ENCODE measurements at regions not wholly inside any gene's neighbourhood (a gene's known extent, or its start where the extent isn't known, plus 50 kb on each side); places are given as distances from the start of the nearest gene placed in this dataset.

DNA sequence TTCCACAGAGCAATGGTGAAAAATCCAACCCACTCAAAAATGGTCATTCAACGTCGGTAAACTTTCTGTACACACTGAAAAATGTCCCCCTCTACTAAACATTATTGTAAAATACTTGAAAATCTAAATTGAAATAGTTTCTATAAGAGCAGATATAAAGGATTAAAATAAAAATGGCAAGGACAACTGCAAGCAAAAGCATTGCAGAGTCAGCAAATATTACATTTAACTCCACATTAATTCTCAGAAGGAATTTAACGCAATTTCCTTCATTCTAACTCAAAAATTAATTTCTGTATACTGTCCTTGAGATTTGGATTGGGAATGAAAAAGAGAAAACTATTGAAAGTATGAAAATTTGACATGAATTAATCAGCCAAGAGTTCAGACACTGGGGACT is 64.4 kb upstream of the SSBP2 start:
- TF ChIP-seq EP300 (IDR thresholded peaks at IDR 0.05; ENCODE audit: borderline replicate concordance) (no peak), RAD21 (IDR thresholded peaks at IDR 0.05; ENCODE audit: low read depth) (no peak), EGR1 (IDR thresholded peaks at IDR 0.05) (no peak), CEBPB (IDR thresholded peaks at IDR 0.05) (no peak), CREB1 (IDR thresholded peaks at IDR 0.05; ENCODE audit: low read depth) (no peak), FOXM1 (IDR thresholded peaks at IDR 0.05; ENCODE audit: borderline replicate concordance, low read depth) (no peak), NFIC (IDR thresholded peaks at IDR 0.05) (no peak)
- TF ChIP-seq, protein P1, sequence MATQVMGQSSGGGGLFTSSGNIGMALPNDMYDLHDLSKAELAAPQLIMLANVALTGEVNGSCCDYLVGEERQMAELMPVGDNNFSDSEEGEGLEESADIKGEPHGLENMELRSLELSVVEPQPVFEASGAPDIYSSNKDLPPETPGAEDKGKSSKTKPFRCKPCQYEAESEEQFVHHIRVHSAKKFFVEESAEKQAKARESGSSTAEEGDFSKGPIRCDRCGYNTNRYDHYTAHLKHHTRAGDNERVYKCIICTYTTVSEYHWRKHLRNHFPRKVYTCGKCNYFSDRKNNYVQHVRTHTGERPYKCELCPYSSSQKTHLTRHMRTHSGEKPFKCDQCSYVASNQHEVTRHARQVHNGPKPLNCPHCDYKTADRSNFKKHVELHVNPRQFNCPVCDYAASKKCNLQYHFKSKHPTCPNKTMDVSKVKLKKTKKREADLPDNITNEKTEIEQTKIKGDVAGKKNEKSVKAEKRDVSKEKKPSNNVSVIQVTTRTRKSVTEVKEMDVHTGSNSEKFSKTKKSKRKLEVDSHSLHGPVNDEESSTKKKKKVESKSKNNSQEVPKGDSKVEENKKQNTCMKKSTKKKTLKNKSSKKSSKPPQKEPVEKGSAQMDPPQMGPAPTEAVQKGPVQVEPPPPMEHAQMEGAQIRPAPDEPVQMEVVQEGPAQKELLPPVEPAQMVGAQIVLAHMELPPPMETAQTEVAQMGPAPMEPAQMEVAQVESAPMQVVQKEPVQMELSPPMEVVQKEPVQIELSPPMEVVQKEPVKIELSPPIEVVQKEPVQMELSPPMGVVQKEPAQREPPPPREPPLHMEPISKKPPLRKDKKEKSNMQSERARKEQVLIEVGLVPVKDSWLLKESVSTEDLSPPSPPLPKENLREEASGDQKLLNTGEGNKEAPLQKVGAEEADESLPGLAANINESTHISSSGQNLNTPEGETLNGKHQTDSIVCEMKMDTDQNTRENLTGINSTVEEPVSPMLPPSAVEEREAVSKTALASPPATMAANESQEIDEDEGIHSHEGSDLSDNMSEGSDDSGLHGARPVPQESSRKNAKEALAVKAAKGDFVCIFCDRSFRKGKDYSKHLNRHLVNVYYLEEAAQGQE (IDR thresholded peaks at IDR 0.05; ENCODE audit: low read depth) = no peak
- TF ChIP-seq, protein P2, sequence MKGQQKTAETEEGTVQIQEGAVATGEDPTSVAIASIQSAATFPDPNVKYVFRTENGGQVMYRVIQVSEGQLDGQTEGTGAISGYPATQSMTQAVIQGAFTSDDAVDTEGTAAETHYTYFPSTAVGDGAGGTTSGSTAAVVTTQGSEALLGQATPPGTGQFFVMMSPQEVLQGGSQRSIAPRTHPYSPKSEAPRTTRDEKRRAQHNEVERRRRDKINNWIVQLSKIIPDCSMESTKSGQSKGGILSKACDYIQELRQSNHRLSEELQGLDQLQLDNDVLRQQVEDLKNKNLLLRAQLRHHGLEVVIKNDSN (IDR thresholded peaks at IDR 0.05) = no peak
- TF ChIP-seq, protein P3, sequence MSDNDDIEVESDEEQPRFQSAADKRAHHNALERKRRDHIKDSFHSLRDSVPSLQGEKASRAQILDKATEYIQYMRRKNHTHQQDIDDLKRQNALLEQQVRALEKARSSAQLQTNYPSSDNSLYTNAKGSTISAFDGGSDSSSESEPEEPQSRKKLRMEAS (IDR thresholded peaks at IDR 0.05) = no peak

All from Ishikawa (cell line).